ENCODE measurements at regions not wholly inside any gene's neighbourhood (a gene's known extent, or its start where the extent isn't known, plus 50 kb on each side); places are given as distances from the start of the nearest gene placed in this dataset.

DNA sequence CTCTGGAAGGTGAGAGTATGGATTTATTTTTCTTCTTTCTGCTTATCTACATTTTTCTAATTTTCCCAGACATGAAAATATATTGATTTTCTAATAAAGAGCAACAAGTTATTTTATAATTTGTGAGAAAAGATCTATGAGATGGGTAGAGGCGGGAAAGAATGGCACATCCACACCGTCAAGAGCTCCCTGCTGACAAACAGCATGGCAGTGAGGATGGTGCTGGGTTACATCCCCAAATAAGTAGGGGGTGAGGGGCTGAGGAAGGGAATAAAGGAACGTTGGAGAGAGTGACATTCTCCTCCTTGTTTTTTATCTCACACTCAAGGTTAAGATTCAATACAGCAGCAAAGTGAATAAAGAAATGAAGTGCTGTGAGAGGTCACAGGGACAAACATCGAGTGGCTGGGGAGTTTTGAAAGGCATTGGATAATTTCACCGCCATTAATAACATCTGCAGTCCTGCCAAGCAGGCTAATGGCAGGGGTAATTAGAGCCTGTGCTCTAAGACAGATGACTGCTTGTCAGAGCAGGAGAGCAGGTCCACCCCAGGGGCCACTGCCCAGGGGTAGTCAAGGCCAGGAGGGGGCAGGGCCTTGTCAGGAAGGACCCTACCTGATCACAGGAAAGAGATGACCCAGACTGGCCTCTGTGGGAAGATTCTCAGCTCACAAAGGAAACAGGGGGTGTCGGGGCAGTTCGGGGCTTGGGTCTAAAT lies 323.8 kb downstream of the FBXW7 start:
- TF ChIP-seq, protein P1, sequence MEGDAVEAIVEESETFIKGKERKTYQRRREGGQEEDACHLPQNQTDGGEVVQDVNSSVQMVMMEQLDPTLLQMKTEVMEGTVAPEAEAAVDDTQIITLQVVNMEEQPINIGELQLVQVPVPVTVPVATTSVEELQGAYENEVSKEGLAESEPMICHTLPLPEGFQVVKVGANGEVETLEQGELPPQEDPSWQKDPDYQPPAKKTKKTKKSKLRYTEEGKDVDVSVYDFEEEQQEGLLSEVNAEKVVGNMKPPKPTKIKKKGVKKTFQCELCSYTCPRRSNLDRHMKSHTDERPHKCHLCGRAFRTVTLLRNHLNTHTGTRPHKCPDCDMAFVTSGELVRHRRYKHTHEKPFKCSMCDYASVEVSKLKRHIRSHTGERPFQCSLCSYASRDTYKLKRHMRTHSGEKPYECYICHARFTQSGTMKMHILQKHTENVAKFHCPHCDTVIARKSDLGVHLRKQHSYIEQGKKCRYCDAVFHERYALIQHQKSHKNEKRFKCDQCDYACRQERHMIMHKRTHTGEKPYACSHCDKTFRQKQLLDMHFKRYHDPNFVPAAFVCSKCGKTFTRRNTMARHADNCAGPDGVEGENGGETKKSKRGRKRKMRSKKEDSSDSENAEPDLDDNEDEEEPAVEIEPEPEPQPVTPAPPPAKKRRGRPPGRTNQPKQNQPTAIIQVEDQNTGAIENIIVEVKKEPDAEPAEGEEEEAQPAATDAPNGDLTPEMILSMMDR (IDR thresholded peaks at IDR 0.05): no peak
- no peak for TF ChIP-seq EZH2phosphoT487 (IDR thresholded peaks at IDR 0.05)
- TF ChIP-seq EZH2 (IDR thresholded peaks at IDR 0.05): no peak
